Anterior cingulate cortex (tissue), 58 donors: ENCODE measurements at regions not wholly inside any gene's neighbourhood (a gene's known extent, or its start where the extent isn't known, plus 50 kb on each side); places are given as distances from the start of the nearest gene placed in this dataset.
"Not testable (repeated sequence)": the region's sequence is repeated elsewhere in the genome, so short reads cannot be mapped to it uniquely, and the experiment has no call there.

ENCODE experiments used
- DNase-seq, 58 donors: peaks; one replicate each; lab custom pipeline; 2025; lab: John Stamatoyannopoulos, UW

GRCh38 chr14:34147461-34147860, 196.6 kb upstream of the EGLN3 start:
- DNase-seq: no peak

- DNase-seq: not testable (repeated sequence)
Measured at GRCh38 chr14:34140127-34140526, 189.3 kb upstream of the EGLN3 start.

DNA sequence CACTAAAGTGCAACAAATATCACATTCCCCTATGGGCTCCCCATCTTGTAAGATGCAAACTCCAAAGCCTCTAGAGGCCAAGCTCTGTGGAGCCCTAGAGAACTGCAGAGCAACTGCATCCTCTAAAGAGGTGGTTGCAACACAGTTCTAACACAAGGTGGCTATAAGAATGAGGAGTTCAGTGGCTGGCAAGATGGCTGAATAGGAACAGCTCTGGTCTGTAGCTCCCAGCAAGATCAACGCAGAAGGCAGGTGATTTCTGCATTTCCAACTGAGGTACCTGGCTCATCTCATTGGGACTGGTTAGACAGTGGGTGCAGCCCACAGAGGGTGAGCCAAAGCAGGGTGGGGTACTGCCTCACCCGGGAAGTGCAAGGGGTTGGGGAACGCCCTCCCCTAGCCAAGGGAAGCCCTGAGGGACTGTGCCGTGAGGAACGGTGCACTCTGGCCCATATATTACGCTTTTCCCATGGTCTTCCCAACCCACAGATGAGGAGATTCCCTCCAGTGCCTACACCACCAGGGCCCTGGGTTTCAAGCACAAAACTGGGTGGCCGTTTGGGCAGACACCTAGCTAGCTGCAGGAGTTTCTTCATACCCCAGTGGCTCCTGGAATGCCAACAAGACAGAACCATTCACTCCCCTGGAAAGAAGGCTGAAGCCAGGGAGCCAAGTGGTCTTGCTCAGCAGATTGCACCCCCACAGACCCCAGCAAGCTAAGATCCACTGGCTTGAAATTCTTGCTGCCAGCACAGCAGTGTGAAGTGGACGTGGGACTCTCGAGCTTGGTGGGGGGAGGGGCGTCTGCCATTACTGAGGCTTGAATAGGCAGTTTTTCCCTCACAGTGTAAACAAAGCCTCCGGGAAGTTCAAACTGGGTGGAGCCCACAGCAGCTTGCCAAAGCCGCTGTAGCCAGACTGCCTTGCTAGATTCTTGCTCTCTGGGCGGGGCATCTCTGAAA, 188.6 kb upstream of the EGLN3 start:
- peak in 4 of 58 donors; percentile 3 to 27 (median 16) for DNase-seq

DNA sequence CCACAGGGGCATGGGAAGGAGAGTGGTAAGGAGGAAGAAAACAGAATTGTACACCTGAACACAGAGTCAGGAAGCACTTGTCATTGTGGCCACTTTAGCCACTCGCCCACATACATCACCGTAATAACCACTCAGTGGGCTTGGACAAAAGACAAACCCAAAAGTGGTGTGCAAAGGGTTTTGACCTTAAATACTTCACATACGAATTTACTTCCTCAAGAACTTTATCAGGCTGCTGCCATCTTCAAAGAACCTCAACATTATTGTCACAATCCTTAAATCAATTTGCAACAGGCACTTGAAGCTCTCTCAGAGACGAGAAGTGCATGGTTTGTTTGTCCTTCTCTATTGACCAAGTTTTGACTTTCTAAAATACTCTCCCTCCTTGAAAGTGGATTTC, 187.3 kb upstream of the EGLN3 start:
- no peak for DNase-seq

DNA sequence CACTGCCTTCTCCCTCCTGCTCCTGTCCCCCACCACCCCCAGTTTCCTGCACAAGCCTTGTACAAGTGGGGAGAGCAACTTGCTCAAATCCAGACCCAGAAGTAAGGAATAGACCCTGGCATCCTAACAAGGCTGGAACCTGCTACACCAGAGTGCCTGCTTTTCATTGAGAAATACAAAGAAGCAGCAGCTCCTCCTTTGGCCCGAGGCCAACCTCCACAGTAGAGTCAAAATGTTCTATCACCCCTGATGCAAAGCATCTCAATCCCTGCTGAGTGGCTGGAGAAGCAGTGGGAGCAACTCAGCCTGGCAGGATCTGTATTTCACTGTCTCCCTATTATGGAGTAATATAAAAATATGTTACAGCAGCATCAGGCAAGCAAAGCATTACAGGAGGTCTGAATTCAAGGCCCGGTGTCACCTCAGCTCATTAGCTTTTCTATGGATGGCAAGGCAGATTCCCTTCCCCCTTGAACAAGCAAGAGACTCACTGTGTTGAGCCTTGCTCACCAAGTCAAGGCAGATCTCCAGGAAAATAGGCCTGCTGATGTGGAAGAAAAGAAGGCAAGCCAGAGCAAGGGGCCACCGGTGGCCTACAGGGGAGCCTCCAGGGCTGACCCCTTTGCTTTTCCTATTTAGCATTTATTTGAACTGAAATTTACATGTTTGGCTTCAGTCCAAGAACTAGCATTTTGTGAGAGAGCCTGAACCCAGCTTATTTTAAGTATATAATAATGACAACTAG, 186.3 kb upstream of the EGLN3 start:
- peak in 1 of 58 donors; percentile 20 for DNase-seq

DNA sequence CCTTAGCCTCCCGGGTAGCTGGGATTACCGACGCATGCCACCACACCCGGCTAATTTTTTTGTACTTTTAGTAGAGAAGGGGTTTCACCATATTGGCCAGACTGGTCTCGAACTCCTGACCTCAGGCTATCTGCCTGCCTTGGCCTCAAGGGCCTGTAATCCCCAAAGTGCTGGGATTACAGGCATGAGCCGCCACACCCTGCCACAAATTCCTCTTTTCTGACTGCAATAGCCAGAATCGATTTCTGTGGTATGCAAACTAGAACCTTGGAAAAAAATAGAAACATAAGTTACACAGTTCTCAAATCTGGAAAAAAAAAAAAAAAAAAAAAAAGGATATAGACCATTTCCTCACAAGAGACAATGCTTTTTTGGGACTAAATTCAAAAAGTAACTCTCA, 184.6 kb upstream of the EGLN3 start:
- no peak for DNase-seq

- DNase-seq: no peak
Measured at GRCh38 chr14:34134484-34134883, 183.6 kb upstream of the EGLN3 start.

- peak in 1 of 58 donors; percentile 16 for DNase-seq
Measured at GRCh38 chr14:34129927-34130552, 179.2 kb upstream of the EGLN3 start.

GRCh38 chr14:34128665-34129064, 177.8 kb upstream of the EGLN3 start:
- peak in 24 of 58 donors; percentile 4 to 64 (median 26) for DNase-seq

DNA sequence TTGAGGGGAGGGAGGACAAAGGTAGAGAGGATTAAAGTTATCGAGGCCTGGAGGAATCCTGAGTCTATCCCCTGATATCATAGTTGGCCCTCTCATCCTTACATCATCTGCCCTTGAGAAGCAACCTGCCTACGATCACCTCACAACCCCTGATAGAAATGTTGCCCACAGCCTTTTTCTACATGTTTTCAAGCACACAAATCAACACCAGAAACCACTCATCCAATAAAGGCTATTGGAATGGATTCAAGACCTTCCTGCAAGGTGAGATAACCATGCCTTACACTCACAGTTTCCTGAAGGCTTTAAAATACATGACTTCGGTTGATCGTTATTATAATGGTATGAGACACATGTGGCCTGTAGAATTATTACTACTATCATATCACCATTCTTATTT, 175.7 kb upstream of the EGLN3 start:
- DNase-seq: no peak

GRCh38 chr14:34124585-34124984, 173.7 kb upstream of the EGLN3 start:
- DNase-seq: no peak

GRCh38 chr14:34122650-34123049, 171.8 kb upstream of the EGLN3 start:
- DNase-seq: no peak

DNA sequence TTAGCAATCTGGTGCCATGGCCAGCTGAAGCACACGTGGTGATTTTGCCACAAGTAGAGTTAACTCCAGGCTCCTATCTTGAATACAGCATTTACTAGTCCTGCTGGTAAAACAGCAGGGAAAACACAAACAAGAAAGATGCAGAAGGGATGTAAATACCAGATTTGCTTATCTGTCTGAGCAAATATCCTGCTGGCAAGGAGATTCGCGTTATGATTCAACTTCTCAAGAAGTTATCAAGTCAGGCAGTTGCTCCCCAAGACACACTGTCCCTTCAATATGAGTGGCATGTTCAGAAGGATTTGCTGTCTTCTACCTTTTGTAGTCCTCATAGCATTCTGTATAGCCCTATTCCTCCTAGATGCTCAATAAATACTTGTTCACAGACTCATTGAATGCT, 171.2 kb upstream of the EGLN3 start:
- DNase-seq: no peak

GRCh38 chr14:34120185-34120977, 169.5 kb upstream of the EGLN3 start:
- peak in 1 of 58 donors; percentile 9 for DNase-seq

DNA sequence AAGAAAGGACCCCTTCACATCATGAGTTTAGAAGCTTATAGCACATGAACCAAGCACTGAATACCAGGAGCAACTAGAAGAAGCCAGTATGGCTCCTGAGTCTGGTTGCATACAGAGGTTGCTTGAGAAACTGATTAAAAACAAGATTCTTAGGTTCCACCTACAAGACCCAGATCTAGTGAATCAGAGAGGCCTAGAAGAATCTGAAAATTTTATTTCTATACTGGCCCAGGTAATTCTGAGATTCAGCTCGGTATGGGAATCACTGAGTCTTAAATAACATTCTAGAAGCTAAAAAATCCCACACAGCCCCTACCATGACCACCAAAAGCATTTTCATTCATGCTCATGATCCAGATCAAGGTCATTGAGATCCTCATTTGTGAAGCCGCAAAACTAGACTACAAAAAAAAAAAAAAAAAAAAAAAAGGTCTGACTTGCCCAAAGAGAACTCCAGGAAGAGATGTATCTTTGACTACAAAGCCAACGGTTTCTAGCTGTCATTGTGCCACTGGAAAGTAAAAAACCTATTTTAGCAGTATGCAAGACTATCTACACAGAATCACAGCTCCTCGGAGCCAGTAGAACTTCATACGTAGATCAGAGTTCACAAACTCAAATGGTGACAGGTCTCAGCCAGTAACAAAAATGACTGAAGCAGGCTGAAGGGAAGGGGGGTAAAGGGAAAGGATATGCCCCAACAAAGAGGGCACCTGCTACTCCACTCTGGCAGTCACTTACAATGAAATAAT, 168.4 kb upstream of the EGLN3 start:
- no peak for DNase-seq

- DNase-seq: no peak
Measured at GRCh38 chr14:34113991-34114390, 163.1 kb upstream of the EGLN3 start.

DNA sequence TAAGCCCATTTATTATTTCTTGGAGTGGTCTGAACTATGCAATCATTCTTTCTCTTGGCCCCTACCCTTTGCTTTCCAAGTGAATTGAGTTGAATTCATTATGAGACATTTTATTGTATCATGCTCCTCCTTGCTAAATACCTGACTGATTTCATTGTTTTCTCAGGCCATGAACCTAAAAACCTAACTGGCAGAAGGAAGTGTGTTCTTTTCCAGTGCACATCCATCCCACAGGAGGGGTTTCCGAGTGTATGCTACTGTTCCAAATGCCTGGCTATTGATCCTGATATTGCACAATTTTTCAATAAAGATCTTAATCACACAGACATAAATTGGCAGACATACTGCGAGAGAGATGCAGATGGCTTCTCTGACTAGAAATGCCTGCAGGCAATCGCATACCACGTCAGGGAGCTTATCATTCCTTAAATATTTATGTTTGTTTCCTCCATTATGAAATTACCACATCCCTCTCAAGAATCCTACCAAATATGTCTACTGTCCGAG, 162.2 kb upstream of the EGLN3 start:
- DNase-seq: no peak

GRCh38 chr14:34111953-34112352, 161.1 kb upstream of the EGLN3 start:
- DNase-seq: no peak

GRCh38 chr14:34111505-34111904, 160.6 kb upstream of the EGLN3 start:
- no peak for DNase-seq
